DOHH2 (cell line): ENCODE measurements at regions not wholly inside any gene's neighbourhood (a gene's known extent, or its start where the extent isn't known, plus 50 kb on each side); places are given as distances from the start of the nearest gene placed in this dataset.

Source experiments
- H3F3A ChIP-seq: fragments of 200-600 bp; sonication (generic), shearing (Covaris generic); 2 replicates; pipeline ENCODE4 v1.6.0; 2016; ENCODE audit warnings: antibody characterized with exemption, mild to moderate bottlenecking; ENCODE audit not compliant: control insufficient read depth, insufficient read depth
- H3K27ac ChIP-seq: fragments of 200-600 bp; sonication (generic); 2 replicates; pipeline ENCODE4 v1.5.1; 2014; ENCODE audit warnings: low read depth, mild to moderate bottlenecking, low read length, moderate library complexity
- H3K27me3 ChIP-seq: fragments of 200-600 bp; sonication (generic); 2 replicates; pipeline ENCODE4 v1.6.1; 2014; ENCODE audit warnings: mild to moderate bottlenecking, low read length, mixed read lengths; ENCODE audit not compliant: control insufficient read depth
- H3K36me3 ChIP-seq: fragments of 200-600 bp; sonication (generic); 2 replicates; pipeline ENCODE4 v1.6.1; 2014; ENCODE audit warnings: mild to moderate bottlenecking, low read length, moderate library complexity, mixed read lengths; ENCODE audit not compliant: control insufficient read depth
- H3K4me1 ChIP-seq: fragments of 200-600 bp; sonication (generic); 2 replicates; pipeline ENCODE4 v1.6.1; 2014; ENCODE audit warnings: mild to moderate bottlenecking, low read length, mixed read lengths; ENCODE audit not compliant: control insufficient read depth
- H3K4me2 ChIP-seq: fragments of 200-600 bp; sonication (generic); 2 replicates; pipeline ENCODE4 v1.6.0; 2014; ENCODE audit warnings: mild to moderate bottlenecking, low read length, moderate library complexity
- H3K4me3 ChIP-seq: fragments of 200-600 bp; sonication (generic); 2 replicates; pipeline ENCODE4 v1.5.1; 2014; ENCODE audit warnings: mild to moderate bottlenecking, low read length, mixed read lengths
- H3K79me2 ChIP-seq: fragments of 200-600 bp; sonication (generic); 2 replicates; pipeline ENCODE4 v1.6.1; 2014; ENCODE audit warnings: mild to moderate bottlenecking, low read length, mixed read lengths; ENCODE audit not compliant: control insufficient read depth
- H3K9me2 ChIP-seq: fragments of 200-600 bp; sonication (generic); replicated peaks from 2 replicates; pipeline ENCODE4 v1.6.1; 2014; ENCODE audit warnings: mild to moderate bottlenecking, low read length, mixed read lengths; ENCODE audit not compliant: control insufficient read depth
- H3K9me3 ChIP-seq: fragments of 200-600 bp; sonication (generic); 2 replicates; pipeline ENCODE4 v1.6.1; 2014; ENCODE audit warnings: antibody characterized with exemption, low read length, mixed read lengths; ENCODE audit not compliant: control insufficient read depth, insufficient read depth
- H4K20me1 ChIP-seq: fragments of 200-600 bp; sonication (generic); 2 replicates; pipeline ENCODE4 v1.6.0; 2014; ENCODE audit warnings: low read depth, mild to moderate bottlenecking, antibody characterized with exemption, low read length, moderate library complexity; ENCODE audit not compliant: control insufficient read depth, insufficient read depth
- CTCF ChIP-seq: fragments of 200-600 bp; sonication (generic); IDR thresholded peaks from one replicate; pipeline ENCODE4 v1.5.1; 2014; ENCODE audit warnings: antibody characterized with exemption, mild to moderate bottlenecking, low read depth, low read length; ENCODE audit not compliant: poor library complexity, severe bottlenecking
- EZH2phosphoT487 ChIP-seq: fragments of 200-600 bp; sonication (generic); IDR thresholded peaks from 2 replicates; pipeline ENCODE4 v1.6.1; 2017; ENCODE audit warnings: borderline replicate concordance, mild to moderate bottlenecking, antibody characterized with exemption, low read length, moderate library complexity, mixed read lengths

DNA sequence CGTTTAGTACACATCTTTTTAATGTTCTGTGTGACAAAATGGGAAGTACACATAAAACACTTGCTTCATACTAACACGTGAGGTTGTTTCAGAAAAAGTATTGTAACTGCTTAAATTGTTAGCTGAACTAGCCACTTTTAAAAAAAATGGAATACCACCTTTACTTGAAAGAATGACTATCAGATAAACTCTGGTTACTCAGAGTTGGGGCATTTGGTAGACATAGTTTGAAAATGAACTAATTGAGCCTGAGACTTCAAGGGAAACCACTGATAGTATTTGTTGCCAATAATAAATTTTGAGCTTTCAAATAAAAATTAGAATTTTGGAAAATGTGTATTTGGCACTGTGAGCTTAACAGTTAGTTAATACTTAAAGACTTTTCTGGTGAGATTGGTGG is 103.0 kb upstream of the FBXO11 start:
- H3K79me2 ChIP-seq: no peaks in the 10 kb centered on the region
- no peaks in the 10 kb centered on the region for H4K20me1 ChIP-seq
- peaks cover 5% of the 10 kb centered on the region; the same call in 1 of the 2 replicates for H3K9me3 ChIP-seq
- H3K9me2 ChIP-seq: no peaks in the 10 kb centered on the region
- H3K27me3 ChIP-seq: peaks cover 5% of the 10 kb centered on the region
- TF ChIP-seq CTCF: no peak
- TF ChIP-seq EZH2phosphoT487: no peak
- no peak overlapping the region for H3K4me3 ChIP-seq
- H3K36me3 ChIP-seq: no peaks in the 10 kb centered on the region
- H3K27ac ChIP-seq: no peak overlapping the region
- H3F3A ChIP-seq: no peaks in the 10 kb centered on the region
- no peaks in the 10 kb centered on the region for H3K4me1 ChIP-seq
- H3K4me2 ChIP-seq: no peak overlapping the region

DNA sequence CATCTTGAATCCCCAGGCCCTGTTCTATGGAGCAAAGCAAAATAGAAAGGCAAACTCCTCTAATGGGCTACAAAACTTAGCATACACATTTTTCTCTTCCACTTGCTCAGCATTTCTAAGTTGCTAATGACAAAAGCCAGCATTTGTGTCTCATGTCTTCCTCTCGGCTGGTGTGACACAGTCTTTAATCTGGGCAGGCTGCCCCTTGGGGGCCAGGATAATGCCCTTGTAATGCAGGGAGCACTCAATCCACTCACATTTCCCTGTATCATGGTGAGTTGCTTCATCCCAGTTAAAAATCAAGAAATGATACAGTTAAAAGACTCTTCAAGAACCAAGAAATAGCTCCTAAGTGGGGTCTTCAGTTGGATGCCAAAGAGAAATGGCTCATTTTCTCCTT is 109.1 kb upstream of the FBXO11 start:
- Histone ChIP-seq H3K4me1 (no peaks in the 10 kb centered on the region), H3K27ac (no peak overlapping the region), H3K4me3 (no peak overlapping the region), H3F3A (no peaks in the 10 kb centered on the region), H4K20me1 (no peaks in the 10 kb centered on the region), H3K36me3 (no peaks in the 10 kb centered on the region), H3K9me3 (peaks cover 9% of the 10 kb centered on the region; the same call in 1 of the 2 replicates), H3K9me2 (no peaks in the 10 kb centered on the region), H3K4me2 (no peak overlapping the region), H3K27me3 (no peaks in the 10 kb centered on the region; the same call in 1 of the 2 replicates), H3K79me2 (no peaks in the 10 kb centered on the region)
- TF ChIP-seq EZH2phosphoT487 (no peak), CTCF (no peak)

DNA sequence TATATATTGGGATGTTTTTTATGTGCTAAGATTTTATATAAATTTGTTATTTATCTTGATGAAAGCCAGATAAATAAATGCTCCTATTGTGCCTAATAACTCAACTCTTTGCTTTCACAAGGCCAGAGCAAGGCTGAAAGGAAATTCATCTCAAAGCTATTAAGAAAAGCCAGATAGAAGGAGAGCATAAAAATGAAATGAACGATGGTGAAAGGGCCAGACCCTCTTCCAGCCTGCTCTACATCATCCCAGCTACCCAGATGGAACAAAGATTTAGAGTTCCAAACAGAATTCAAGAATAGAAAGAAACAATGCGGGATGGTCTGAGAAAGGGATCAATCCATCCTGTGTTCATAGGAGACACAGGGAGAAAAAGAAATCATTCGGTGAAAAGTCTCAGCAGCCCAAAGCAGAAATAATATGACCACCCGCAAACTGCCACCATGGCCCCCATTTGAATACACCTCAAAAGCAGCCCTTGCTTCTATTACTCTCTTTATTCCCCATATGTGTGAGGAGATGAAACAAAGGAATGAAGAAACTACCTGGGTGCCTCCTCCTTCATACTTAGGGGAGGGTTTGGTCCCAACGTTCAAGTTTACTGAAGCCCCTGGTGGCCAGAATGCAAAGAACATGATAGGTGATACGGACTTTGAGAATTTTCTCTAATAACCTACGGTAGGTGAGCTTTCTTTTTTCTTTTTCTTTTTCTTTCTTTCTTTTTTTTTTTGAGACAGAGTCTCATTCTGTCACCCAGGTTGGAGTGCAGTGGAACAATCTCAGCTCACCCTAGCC is 110.1 kb upstream of the FBXO11 start:
- H3K4me3 ChIP-seq: no peak overlapping the region
- no peaks in the 10 kb centered on the region for H3F3A ChIP-seq
- no peaks in the 10 kb centered on the region for H3K9me2 ChIP-seq
- peaks cover 9% of the 10 kb centered on the region; the same call in 1 of the 2 replicates for H3K9me3 ChIP-seq
- no peaks in the 10 kb centered on the region; the same call in 1 of the 2 replicates for H3K27me3 ChIP-seq
- TF ChIP-seq EZH2phosphoT487: no peak
- TF ChIP-seq CTCF: no peak
- no peaks in the 10 kb centered on the region for H3K4me1 ChIP-seq
- no peaks in the 10 kb centered on the region for H4K20me1 ChIP-seq
- no peak overlapping the region for H3K27ac ChIP-seq
- no peaks in the 10 kb centered on the region for H3K36me3 ChIP-seq
- H3K79me2 ChIP-seq: no peaks in the 10 kb centered on the region
- H3K4me2 ChIP-seq: no peak overlapping the region
